GM18520 (cell line): ENCODE measurements at regions not wholly inside any gene's neighbourhood (a gene's known extent, or its start where the extent isn't known, plus 50 kb on each side); places are given as distances from the start of the nearest gene placed in this dataset.

Source experiments
- ATAC-seq: cut with Tn5 transposase; IDR thresholded peaks from one replicate; pipeline ENCODE4 v1.9.1; 2021; ENCODE audit not compliant: unreplicated experiment

GRCh38 chr15:95536638-95537037 lies 793.9 kb upstream of the NR2F2 start:
- ATAC-seq = no peak

- no peak for ATAC-seq
Measured at GRCh38 chr15:95538693-95539092, 791.8 kb upstream of the NR2F2 start.

GRCh38 chr15:95541301-95541700 lies 789.2 kb upstream of the NR2F2 start:
- ATAC-seq = no peak

GRCh38 chr15:95549168-95549738 lies 781.2 kb upstream of the NR2F2 start:
- no peak for ATAC-seq

- ATAC-seq = no peak
Measured at GRCh38 chr15:95550702-95551101, 779.8 kb upstream of the NR2F2 start.

- ATAC-seq = no peak
Measured at GRCh38 chr15:95556225-95556624, 774.3 kb upstream of the NR2F2 start.

- ATAC-seq = no peak
Measured at GRCh38 chr15:95556866-95557225, 773.7 kb upstream of the NR2F2 start.

- ATAC-seq = no peak
Measured at GRCh38 chr15:95557226-95558046, 773.1 kb upstream of the NR2F2 start.

- no peak for ATAC-seq
Measured at GRCh38 chr15:95558131-95558530, 772.4 kb upstream of the NR2F2 start.

- ATAC-seq = no peak
Measured at GRCh38 chr15:95558916-95559315, 771.6 kb upstream of the NR2F2 start.

GRCh38 chr15:95559875-95560394 lies 770.6 kb upstream of the NR2F2 start:
- ATAC-seq = no peak

- ATAC-seq = no peak
Measured at GRCh38 chr15:95561463-95561862, 769.0 kb upstream of the NR2F2 start.

GRCh38 chr15:95563634-95564033 lies 766.9 kb upstream of the NR2F2 start:
- ATAC-seq = no peak

- no peak for ATAC-seq
Measured at GRCh38 chr15:95565016-95565600, 765.4 kb upstream of the NR2F2 start.

- no peak for ATAC-seq
Measured at GRCh38 chr15:95565690-95566089, 764.8 kb upstream of the NR2F2 start.

GRCh38 chr15:95567686-95568085 lies 762.8 kb upstream of the NR2F2 start:
- ATAC-seq = no peak

GRCh38 chr15:95574053-95574452 lies 756.4 kb upstream of the NR2F2 start:
- ATAC-seq = no peak

- ATAC-seq = no peak
Measured at GRCh38 chr15:95577927-95578326, 752.6 kb upstream of the NR2F2 start.

GRCh38 chr15:95580121-95580520 lies 750.4 kb upstream of the NR2F2 start:
- ATAC-seq = no peak

GRCh38 chr15:95581595-95581994 lies 748.9 kb upstream of the NR2F2 start:
- ATAC-seq = no peak

GRCh38 chr15:95584088-95584487 lies 746.4 kb upstream of the NR2F2 start:
- ATAC-seq = no peak

- no peak for ATAC-seq
Measured at GRCh38 chr15:95588056-95588455, 742.4 kb upstream of the NR2F2 start.
